ENCODE measurements at regions not wholly inside any gene's neighbourhood (a gene's known extent, or its start where the extent isn't known, plus 50 kb on each side); places are given as distances from the start of the nearest gene placed in this dataset.

- no peak for DNase-seq
Observed at GRCh38 chr6:80714513-80714912, 608.0 kb downstream of the BCKDHB start.

GRCh38 chr6:80698459-80698858 lies 592.0 kb downstream of the BCKDHB start:
- no peak for DNase-seq

GRCh38 chr6:80696268-80696667 lies 589.8 kb downstream of the BCKDHB start:
- no peak for DNase-seq

- DNase-seq: peak; percentile 36
Observed at GRCh38 chr6:80690551-80691131, 584.2 kb downstream of the BCKDHB start.

- no peak for DNase-seq
Observed at GRCh38 chr6:80689716-80690395, 583.4 kb downstream of the BCKDHB start.

- no peak for DNase-seq
Observed at GRCh38 chr6:80679992-80680391, 573.5 kb downstream of the BCKDHB start.

- DNase-seq: no peak
Observed at GRCh38 chr6:80676386-80676785, 569.9 kb downstream of the BCKDHB start.

GRCh38 chr6:80674669-80675068 lies 568.2 kb downstream of the BCKDHB start:
- no peak for DNase-seq

GRCh38 chr6:80673367-80673766 lies 566.9 kb downstream of the BCKDHB start:
- no peak for DNase-seq

- no peak for DNase-seq
Observed at GRCh38 chr6:80667006-80667405, 560.5 kb downstream of the BCKDHB start.

GRCh38 chr6:80658926-80659325 lies 552.5 kb downstream of the BCKDHB start:
- DNase-seq: no peak

- peak; percentile 69 for DNase-seq
Observed at GRCh38 chr6:80647156-80647555, 540.7 kb downstream of the BCKDHB start.

GRCh38 chr6:80643881-80644280 lies 537.4 kb downstream of the BCKDHB start:
- DNase-seq: no peak

- no peak for DNase-seq
Observed at GRCh38 chr6:80642452-80642851, 536.0 kb downstream of the BCKDHB start.

GRCh38 chr6:80641591-80641990 lies 535.1 kb downstream of the BCKDHB start:
- no peak for DNase-seq

- no peak for DNase-seq
Observed at GRCh38 chr6:80640176-80640575, 533.7 kb downstream of the BCKDHB start.

- DNase-seq: no peak
Observed at GRCh38 chr6:80639181-80639629, 532.7 kb downstream of the BCKDHB start.

GRCh38 chr6:80638213-80639055 lies 532.0 kb downstream of the BCKDHB start:
- DNase-seq: peak; percentile 35

GRCh38 chr6:80637312-80637711 lies 530.8 kb downstream of the BCKDHB start:
- no peak for DNase-seq

- DNase-seq: no peak
Observed at GRCh38 chr6:80636689-80637088, 530.2 kb downstream of the BCKDHB start.

GRCh38 chr6:80633412-80633811 lies 526.9 kb downstream of the BCKDHB start:
- no peak for DNase-seq

GRCh38 chr6:80625405-80625804 lies 518.9 kb downstream of the BCKDHB start:
- no peak for DNase-seq
